Hepatocyte (in vitro differentiated cells): ENCODE measurements at regions not wholly inside any gene's neighbourhood (a gene's known extent, or its start where the extent isn't known, plus 50 kb on each side); places are given as distances from the start of the nearest gene placed in this dataset.

ENCODE experiments used
- DNase-seq: peaks from one replicate; pipeline ENCODE4 v3.0.0-alpha.2; 2016; ENCODE audit warnings: low spot score
- H2AFZ ChIP-seq: fragments of 200-600 bp; sonication (generic); 2 replicates; pipeline ENCODE4 v1.6.0; 2016; ENCODE audit warnings: antibody characterized with exemption, mild to moderate bottlenecking
- H3K27ac ChIP-seq: fragments of 200-600 bp; sonication (generic); 2 replicates; pipeline ENCODE4 v1.5.1; 2016; ENCODE audit warnings: mild to moderate bottlenecking
- H3K27me3 ChIP-seq: fragments of 200-600 bp; sonication (generic); 2 replicates; pipeline ENCODE4 v1.6.1; 2016
- H3K36me3 ChIP-seq: fragments of 200-600 bp; sonication (generic); replicated peaks from 2 replicates; pipeline ENCODE4 v1.5.1; 2016; ENCODE audit warnings: low read depth; ENCODE audit not compliant: insufficient read depth
- H3K4me1 ChIP-seq: fragments of 200-600 bp; sonication (generic); 2 replicates; pipeline ENCODE4 v1.5.1; 2016; ENCODE audit warnings: mild to moderate bottlenecking, moderate library complexity; ENCODE audit not compliant: insufficient read depth
- H3K4me2 ChIP-seq: fragments of 200-600 bp; sonication (generic); 2 replicates; pipeline ENCODE4 v1.6.0; 2016
- H3K4me3 ChIP-seq: fragments of 200-600 bp; sonication (generic); 2 replicates; pipeline ENCODE4 v1.5.1; 2016; ENCODE audit warnings: mild to moderate bottlenecking
- H3K79me2 ChIP-seq: fragments of 200-600 bp; sonication (generic); 2 replicates; pipeline ENCODE4 v1.6.0; 2017; ENCODE audit warnings: mild to moderate bottlenecking
- H3K9me2 ChIP-seq: fragments of 200-600 bp; sonication (generic); replicated peaks from 2 replicates; pipeline ENCODE4 v1.6.0; 2017; ENCODE audit warnings: mild to moderate bottlenecking; ENCODE audit not compliant: insufficient read depth
- H3K9me3 ChIP-seq: fragments of 200-600 bp; sonication (generic); 2 replicates; pipeline ENCODE4 v1.5.1; 2016; ENCODE audit warnings: low read depth, mild to moderate bottlenecking
- H4K20me1 ChIP-seq: fragments of 200-600 bp; sonication (generic); 2 replicates; pipeline ENCODE4 v1.6.0; 2016; ENCODE audit warnings: mild to moderate bottlenecking; ENCODE audit not compliant: insufficient read depth, poor library complexity, severe bottlenecking
- EZH2 ChIP-seq: fragments of 200-600 bp; sonication (generic); IDR thresholded peaks from 2 replicates; pipeline ENCODE4 v1.6.1; 2016; ENCODE audit warnings: antibody characterized with exemption, mild to moderate bottlenecking, borderline replicate concordance
- EZH2phosphoT487 ChIP-seq: fragments of 200-600 bp; sonication (generic); IDR thresholded peaks from one replicate; pipeline ENCODE4 v1.6.1; 2018; ENCODE audit warnings: antibody characterized with exemption, mild to moderate bottlenecking, low read depth, moderate library complexity; ENCODE audit not compliant: unreplicated experiment, severe bottlenecking
- WGBS: methylation state at CpG from one replicate; pipeline ENCODE4 v1.1.6; 2016; ENCODE audit warnings: low lambda C conversion rate; ENCODE audit errors: missing lambda C conversion rate; 5-methylcytosine and 5-hydroxymethylcytosine counted together
- TF ChIP-seq, protein P1 (sequence below): fragments of 200-600 bp; sonication (generic); IDR thresholded peaks from 2 replicates; pipeline ENCODE4 v1.5.1; 2016; ENCODE audit warnings: antibody characterized with exemption, mild to moderate bottlenecking; ENCODE audit not compliant: poor library complexity

DNA sequence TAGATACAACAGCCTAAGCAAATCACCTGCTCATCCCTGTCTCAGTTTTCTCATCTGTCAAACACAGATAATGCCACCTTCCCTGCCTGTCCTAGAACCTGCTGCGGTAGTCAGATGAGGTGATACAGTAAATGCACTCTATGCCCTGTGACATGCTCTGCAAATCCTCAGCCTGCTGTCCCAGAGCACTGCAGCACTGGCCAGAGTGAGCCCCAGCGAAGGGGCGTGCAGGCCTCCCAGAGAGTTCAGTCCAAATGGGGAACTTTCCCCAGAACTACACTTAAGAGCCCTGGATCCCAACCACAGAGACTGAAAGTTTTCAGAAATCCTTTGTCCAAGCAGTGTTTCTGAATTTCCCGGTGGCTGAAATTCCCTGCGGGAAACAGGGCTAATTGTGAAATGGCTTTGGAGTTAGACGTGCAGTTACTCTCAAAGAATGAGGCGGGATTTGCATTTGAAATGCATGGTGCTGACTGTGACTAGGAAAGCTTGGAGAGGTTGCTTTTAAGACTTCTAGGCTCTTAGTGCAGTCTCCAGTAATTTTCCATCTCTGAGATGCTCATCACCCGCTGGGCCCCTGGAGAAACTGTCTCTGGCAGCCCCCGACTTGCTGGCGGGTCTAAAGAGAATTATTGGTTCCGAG, 206.5 kb upstream of the AJAP1 start:
- WGBS: 48% methylated on average over 11 of the region's 11 CpGs

DNA sequence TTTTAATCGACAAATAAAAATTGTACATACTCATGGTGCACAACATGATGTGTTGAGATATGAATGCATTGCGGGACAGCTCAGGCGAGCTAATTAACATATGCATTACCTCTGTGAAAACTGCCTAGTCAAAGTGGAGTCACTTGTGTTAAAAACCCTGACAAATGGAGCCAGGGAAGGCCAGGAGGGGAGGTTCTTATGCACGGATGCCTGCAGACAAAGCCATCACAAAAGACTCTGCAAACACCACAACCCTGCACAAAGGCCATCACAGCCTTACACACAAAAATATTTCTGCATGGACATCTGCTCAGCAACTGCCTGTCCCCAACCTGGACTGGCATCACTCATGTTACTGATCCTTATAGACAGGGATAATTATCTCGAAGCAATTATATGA, 204.4 kb upstream of the AJAP1 start:
- Histone ChIP-seq H3K4me2 (no peak overlapping the region), H3K4me1 (no peaks in the 10 kb centered on the region), H4K20me1 (no peaks in the 10 kb centered on the region), H3K27ac (no peak overlapping the region), H3K36me3 (no peaks in the 10 kb centered on the region), H3K4me3 (no peak overlapping the region), H3K9me3 (no peaks in the 10 kb centered on the region), H3K9me2 (no peaks in the 10 kb centered on the region), H3K27me3 (peaks cover 9% of the 10 kb centered on the region), H3K79me2 (no peaks in the 10 kb centered on the region), H2AFZ (no peak overlapping the region)
- DNase-seq: no peak
- 83% methylated on average over 5 of the region's 5 CpGs for WGBS
- no peak for TF ChIP-seq EZH2

More for the DNA sequence above, 206.5 kb upstream of the AJAP1 start:
- Histone ChIP-seq H3K27ac (no peak overlapping the region), H2AFZ (no peak overlapping the region), H3K4me1 (no peaks in the 10 kb centered on the region), H3K27me3 (peaks cover 9% of the 10 kb centered on the region), H3K36me3 (no peaks in the 10 kb centered on the region), H3K4me3 (no peak overlapping the region), H3K9me2 (no peaks in the 10 kb centered on the region), H3K9me3 (no peaks in the 10 kb centered on the region), H4K20me1 (no peaks in the 10 kb centered on the region), H3K79me2 (no peaks in the 10 kb centered on the region), H3K4me2 (no peak overlapping the region)
- DNase-seq: no peak
- TF ChIP-seq EZH2: no peak

DNA sequence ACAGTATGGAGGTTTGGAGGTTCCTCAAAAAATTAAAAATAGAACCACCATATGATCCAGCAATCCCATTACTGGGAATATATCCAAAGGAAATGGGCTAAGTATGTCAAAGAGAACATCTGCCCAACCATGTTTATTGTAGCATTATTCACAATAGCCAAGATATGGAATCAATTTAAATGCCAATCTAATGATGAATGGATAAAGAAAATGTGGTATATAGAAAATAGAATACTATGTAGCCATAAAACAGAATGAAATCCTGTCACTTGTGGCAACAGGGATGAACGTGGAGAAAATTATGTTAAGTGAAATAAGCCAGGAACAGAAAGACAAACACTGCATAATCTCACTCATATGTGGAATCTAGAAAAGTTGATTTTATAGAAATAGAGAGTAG, 201.7 kb upstream of the AJAP1 start:
- no peaks in the 10 kb centered on the region for H3K36me3 ChIP-seq
- WGBS: 62% methylated on average over 1 of the region's 1 CpG
- H3K4me3 ChIP-seq: no peak overlapping the region
- H3K4me2 ChIP-seq: no peak overlapping the region
- no peaks in the 10 kb centered on the region for H3K4me1 ChIP-seq
- no peak overlapping the region for H2AFZ ChIP-seq
- no peaks in the 10 kb centered on the region for H3K9me3 ChIP-seq
- H3K27ac ChIP-seq: no peak overlapping the region
- no peak for DNase-seq
- no peaks in the 10 kb centered on the region for H4K20me1 ChIP-seq
- H3K27me3 ChIP-seq: peaks cover 9% of the 10 kb centered on the region
- no peak for TF ChIP-seq EZH2phosphoT487
- TF ChIP-seq, protein P1, sequence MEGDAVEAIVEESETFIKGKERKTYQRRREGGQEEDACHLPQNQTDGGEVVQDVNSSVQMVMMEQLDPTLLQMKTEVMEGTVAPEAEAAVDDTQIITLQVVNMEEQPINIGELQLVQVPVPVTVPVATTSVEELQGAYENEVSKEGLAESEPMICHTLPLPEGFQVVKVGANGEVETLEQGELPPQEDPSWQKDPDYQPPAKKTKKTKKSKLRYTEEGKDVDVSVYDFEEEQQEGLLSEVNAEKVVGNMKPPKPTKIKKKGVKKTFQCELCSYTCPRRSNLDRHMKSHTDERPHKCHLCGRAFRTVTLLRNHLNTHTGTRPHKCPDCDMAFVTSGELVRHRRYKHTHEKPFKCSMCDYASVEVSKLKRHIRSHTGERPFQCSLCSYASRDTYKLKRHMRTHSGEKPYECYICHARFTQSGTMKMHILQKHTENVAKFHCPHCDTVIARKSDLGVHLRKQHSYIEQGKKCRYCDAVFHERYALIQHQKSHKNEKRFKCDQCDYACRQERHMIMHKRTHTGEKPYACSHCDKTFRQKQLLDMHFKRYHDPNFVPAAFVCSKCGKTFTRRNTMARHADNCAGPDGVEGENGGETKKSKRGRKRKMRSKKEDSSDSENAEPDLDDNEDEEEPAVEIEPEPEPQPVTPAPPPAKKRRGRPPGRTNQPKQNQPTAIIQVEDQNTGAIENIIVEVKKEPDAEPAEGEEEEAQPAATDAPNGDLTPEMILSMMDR: no peak
- no peak for TF ChIP-seq EZH2
- H3K9me2 ChIP-seq: no peaks in the 10 kb centered on the region
- H3K79me2 ChIP-seq: no peaks in the 10 kb centered on the region

DNA sequence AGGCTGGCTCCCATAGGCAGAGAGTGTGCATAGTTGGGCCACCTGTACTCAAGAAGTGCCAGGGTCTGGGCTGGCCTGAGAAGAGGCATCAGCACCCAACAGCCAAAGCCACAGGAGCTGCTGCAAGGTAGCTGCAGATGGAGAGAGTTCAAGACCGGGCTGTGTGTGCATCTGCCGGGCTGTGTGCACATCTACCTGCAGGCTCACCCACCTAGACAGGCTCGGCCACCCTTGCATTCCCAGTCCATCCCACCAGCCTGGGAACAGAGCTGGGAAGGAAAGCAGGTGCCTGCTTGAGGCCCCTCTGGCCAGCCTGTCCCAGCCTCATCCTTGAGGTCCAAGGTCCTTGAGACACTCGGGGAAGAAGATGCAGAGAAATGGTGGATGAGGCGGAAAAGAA, 194.4 kb upstream of the AJAP1 start:
- no peaks in the 10 kb centered on the region for H3K9me3 ChIP-seq
- no peak overlapping the region for H2AFZ ChIP-seq
- no peak for DNase-seq
- H4K20me1 ChIP-seq: no peaks in the 10 kb centered on the region
- H3K27ac ChIP-seq: no peak overlapping the region
- no peaks in the 10 kb centered on the region for H3K36me3 ChIP-seq
- 84% methylated on average over 5 of the region's 5 CpGs for WGBS
- no peaks in the 10 kb centered on the region for H3K27me3 ChIP-seq
- no peaks in the 10 kb centered on the region for H3K4me1 ChIP-seq
- no peaks in the 10 kb centered on the region for H3K79me2 ChIP-seq
- no peaks in the 10 kb centered on the region for H3K9me2 ChIP-seq
- TF ChIP-seq EZH2phosphoT487: no peak
- TF ChIP-seq EZH2: no peak
- TF ChIP-seq, protein P1: no peak
- H3K4me2 ChIP-seq: no peak overlapping the region
- no peak overlapping the region for H3K4me3 ChIP-seq
